H9 (cell line): ENCODE measurements at regions not wholly inside any gene's neighbourhood (a gene's known extent, or its start where the extent isn't known, plus 50 kb on each side); places are given as distances from the start of the nearest gene placed in this dataset.

Experiments used
- DNase-seq: peaks from one replicate; pipeline ENCODE4 v3.0.0-alpha.2; 2017
- H2AFZ ChIP-seq: one replicate; pipeline ENCODE4 v1.6.1; 2013; ENCODE audit warnings: mild to moderate bottlenecking, low read length, control low read depth, moderate library complexity
- H2AK5ac ChIP-seq: 2 replicates; pipeline ENCODE4 v1.6.1; 2013; ENCODE audit warnings: low read length, control low read depth, mixed read lengths; ENCODE audit not compliant: insufficient read length
- H2BK120ac ChIP-seq: one replicate; pipeline ENCODE4 v1.6.1; 2013; ENCODE audit warnings: low read depth, mild to moderate bottlenecking, low read length, control low read depth, inconsistent platforms; ENCODE audit not compliant: poor library complexity, severe bottlenecking
- H2BK12ac ChIP-seq: 2 replicates; pipeline ENCODE4 v1.6.1; 2013; ENCODE audit warnings: low read length, control low read depth, mixed read lengths, low read depth; ENCODE audit not compliant: insufficient read length
- H2BK15ac ChIP-seq: 2 replicates; pipeline ENCODE4 v1.6.1; 2013; ENCODE audit warnings: low read depth, low read length, control low read depth
- H2BK20ac ChIP-seq: one replicate; pipeline ENCODE4 v1.6.1; 2013; ENCODE audit warnings: low read depth, mild to moderate bottlenecking, low read length, control low read depth, inconsistent platforms; ENCODE audit not compliant: poor library complexity, severe bottlenecking
- H2BK5ac ChIP-seq: 2 replicates; pipeline ENCODE4 v1.6.1; 2013; ENCODE audit warnings: low read length, control low read depth, mixed read lengths; ENCODE audit not compliant: insufficient read length
- H3K14ac ChIP-seq: 2 replicates; pipeline ENCODE4 v1.6.1; 2013; ENCODE audit warnings: low read length, control low read depth; ENCODE audit not compliant: insufficient read depth
- H3K18ac ChIP-seq: 2 replicates; pipeline ENCODE4 v1.6.1; 2013; ENCODE audit warnings: low read depth, mild to moderate bottlenecking, mixed read lengths, low read length, control low read depth; ENCODE audit not compliant: insufficient read length
- H3K23ac ChIP-seq: 2 replicates; pipeline ENCODE4 v1.6.1; 2013; ENCODE audit warnings: low read length, control low read depth, mixed read lengths, low read depth; ENCODE audit not compliant: insufficient read length
- H3K23me2 ChIP-seq: 2 replicates; pipeline ENCODE4 v1.6.1; 2013; ENCODE audit warnings: low read depth, mild to moderate bottlenecking, mixed read lengths, low read length, control low read depth; ENCODE audit not compliant: insufficient read length, poor library complexity, severe bottlenecking
- H3K27ac ChIP-seq: 2 replicates; pipeline ENCODE4 v1.5.1; 2013; ENCODE audit warnings: low read length, control low read depth, mixed read lengths, low read depth; ENCODE audit not compliant: insufficient read length
- H3K27me3 ChIP-seq: 2 replicates; pipeline ENCODE4 v1.6.1; 2013; ENCODE audit warnings: low read length, control low read depth, inconsistent platforms; ENCODE audit not compliant: insufficient read depth
- H3K4ac ChIP-seq: 2 replicates; pipeline ENCODE4 v1.6.1; 2013; ENCODE audit warnings: low read depth, mild to moderate bottlenecking, control low read depth, inconsistent platforms, low read length, moderate library complexity
- H3K4me1 ChIP-seq: 2 replicates; pipeline ENCODE4 v1.6.1; 2013; ENCODE audit warnings: low read length, control low read depth, inconsistent platforms; ENCODE audit not compliant: insufficient read depth
- H3K4me2 ChIP-seq: 2 replicates; pipeline ENCODE4 v1.6.1; 2013; ENCODE audit warnings: low read length, control low read depth, mixed read lengths; ENCODE audit not compliant: insufficient read length, insufficient read depth
- H3K56ac ChIP-seq: 2 replicates; pipeline ENCODE4 v1.6.1; 2013; ENCODE audit warnings: low read depth, mild to moderate bottlenecking, mixed read lengths, low read length, control low read depth; ENCODE audit not compliant: insufficient read length
- H3K79me1 ChIP-seq: 2 replicates; pipeline ENCODE4 v1.6.1; 2013; ENCODE audit warnings: low read depth, mild to moderate bottlenecking, moderate library complexity, low read length, control low read depth, inconsistent platforms; ENCODE audit not compliant: insufficient read depth, poor library complexity, severe bottlenecking
- H3K79me2 ChIP-seq: 2 replicates; pipeline ENCODE4 v1.6.1; 2013; ENCODE audit warnings: low read length, control low read depth, inconsistent platforms; ENCODE audit not compliant: insufficient read depth
- H3K9ac ChIP-seq: 2 replicates; pipeline ENCODE4 v1.6.1; 2013; ENCODE audit warnings: low read length, control low read depth, mixed read lengths; ENCODE audit not compliant: insufficient read length; ENCODE audit errors: extremely low read depth
- H3K9me3 ChIP-seq: one replicate; pipeline ENCODE4 v1.6.1; 2013; ENCODE audit warnings: low read depth, low read length, inconsistent platforms; ENCODE audit not compliant: control insufficient read depth
- H3T11ph ChIP-seq: one replicate; pipeline ENCODE4 v1.6.1; 2013; ENCODE audit warnings: mild to moderate bottlenecking, low read length, control low read depth, inconsistent platforms
- H4K20me1 ChIP-seq: one replicate; pipeline ENCODE4 v1.6.1; 2013; ENCODE audit not compliant: control insufficient read depth, insufficient read length, insufficient read depth
- H4K5ac ChIP-seq: 2 replicates; pipeline ENCODE4 v1.6.1; 2013; ENCODE audit warnings: low read depth, mild to moderate bottlenecking, mixed read lengths, low read length, control low read depth; ENCODE audit not compliant: insufficient read length
- H4K8ac ChIP-seq: replicated peaks from 2 replicates; pipeline ENCODE4 v1.6.1; 2013; ENCODE audit warnings: low read length, control low read depth, mixed read lengths, low read depth; ENCODE audit not compliant: insufficient read length
- H4K91ac ChIP-seq: 2 replicates; pipeline ENCODE4 v1.6.1; 2013; ENCODE audit warnings: low read depth, mild to moderate bottlenecking, moderate library complexity, mixed read lengths, low read length, control low read depth; ENCODE audit not compliant: insufficient read length
- H3K27ac Mint-ChIP-seq, 3 experiments: 2 replicates in 2 of 3; 3 replicates in 1 of 3; pipeline ENCODE4 v1.8.0; 2020 to 2021; ENCODE audit warnings: mixed read lengths in 3 of 3, mild to moderate bottlenecking in 1 of 3, moderate library complexity in 1 of 3
- H3K27me3 Mint-ChIP-seq: 2 replicates; pipeline ENCODE4 v1.8.0; 2021; ENCODE audit warnings: low read depth, mild to moderate bottlenecking, moderate library complexity, mixed read lengths
- H3K36me3 Mint-ChIP-seq, 3 experiments: 2 replicates in 2 of 3; 3 replicates in 1 of 3; pipeline ENCODE4 v1.8.0; 2020 to 2021; ENCODE audit warnings: low read depth in 3 of 3, mixed read lengths in 3 of 3; ENCODE audit not compliant: insufficient read depth in 1 of 3
- H3K4me1 Mint-ChIP-seq, 2 experiments: 2 replicates each; pipeline ENCODE4 v1.8.0; 2020; ENCODE audit warnings: mixed read lengths in 2 of 2
- H3K4me3 Mint-ChIP-seq, 2 experiments: 2 replicates in 1 of 2; 3 replicates in 1 of 2; pipeline ENCODE4 v1.8.0; 2020 to 2021; ENCODE audit warnings: mild to moderate bottlenecking in 2 of 2, mixed read lengths in 2 of 2, moderate library complexity in 1 of 2
- H3K9me3 Mint-ChIP-seq, 2 experiments: 2 replicates in 1 of 2; 3 replicates in 1 of 2; pipeline ENCODE4 v1.8.0; 2020; ENCODE audit warnings: mild to moderate bottlenecking in 2 of 2, mixed read lengths in 2 of 2, moderate library complexity in 1 of 2
- CTCF ChIP-seq: fragments of 200-600 bp; sonication (generic); conservative IDR thresholded peaks from 3 replicates; pipeline ENCODE4 v1.8.0; 2021; ENCODE audit warnings: antibody characterized with exemption, mild to moderate bottlenecking
- WGBS: extraction: QIAGEN DNeasy Blood & Tissue Kit; methylation state at CpG from one replicate; pipeline ENCODE4 v1.1.7; 2013; ENCODE audit warnings: missing lambda C conversion rate, low lambda C conversion rate, mixed read lengths; ENCODE audit not compliant: insufficient read length; ENCODE audit errors: extremely low coverage; 5-methylcytosine and 5-hydroxymethylcytosine counted together

- H3K4me3 Mint-ChIP-seq, result no peak overlapping the region
- H3K4me1 ChIP-seq, result no peaks in the 10 kb centered on the region
- no peaks in the 10 kb centered on the region for H4K20me1 ChIP-seq
- no peak overlapping the region for H3K56ac ChIP-seq
- H3T11ph ChIP-seq, result no peak overlapping the region
- peaks cover 77 to 90% of the 10 kb centered on the region in 2 experiments for H3K9me3 Mint-ChIP-seq
- H2AFZ ChIP-seq, result no peak overlapping the region
- TF ChIP-seq CTCF, result no peak
- no peak overlapping the region for H2BK120ac ChIP-seq
- no peak overlapping the region for H2BK20ac ChIP-seq
- H4K91ac ChIP-seq, result no peak overlapping the region
- H2BK15ac ChIP-seq, result no peak overlapping the region
- H3K9ac ChIP-seq, result no peak overlapping the region
- H2BK12ac ChIP-seq, result no peak overlapping the region
- peaks cover 4 to 9% (median 4%) of the 10 kb centered on the region in 3 experiments; a peak in 6 of 7 replicates for H3K36me3 Mint-ChIP-seq
- no peaks in the 10 kb centered on the region for H3K4me1 Mint-ChIP-seq
- H3K79me2 ChIP-seq, result no peaks in the 10 kb centered on the region
- H3K27ac ChIP-seq, result no peak overlapping the region
- H3K27me3 ChIP-seq, result no peaks in the 10 kb centered on the region
- no peak overlapping the region for H3K4me2 ChIP-seq
- H3K4ac ChIP-seq, result no peak overlapping the region
- H3K9me3 ChIP-seq, result peaks cover 73% of the 10 kb centered on the region
- no peaks in the 10 kb centered on the region for H3K23me2 ChIP-seq
- no peak overlapping the region for H2AK5ac ChIP-seq
- H4K5ac ChIP-seq, result no peak overlapping the region
- no peak overlapping the region for H3K23ac ChIP-seq
- no peak overlapping the region for H2BK5ac ChIP-seq
- no peak overlapping the region for H3K18ac ChIP-seq
- H4K8ac ChIP-seq, result no peak overlapping the region
- no CpG with 5 or more reads among the region's 14 CpGs for WGBS
- H3K14ac ChIP-seq, result no peak overlapping the region; the same call in 1 of the 2 replicates
- H3K79me1 ChIP-seq, result no peaks in the 10 kb centered on the region
- no peak overlapping the region for H3K27ac Mint-ChIP-seq
- no peak for DNase-seq
- H3K27me3 Mint-ChIP-seq, result peaks cover 4% of the 10 kb centered on the region; the same call in 1 of the 2 replicates
These were observed 201.4 kb downstream of the UBE3A start for GRCh38 chr15:25237291-25237978.
